Lung (tissue), 11 donors: ENCODE measurements at regions not wholly inside any gene's neighbourhood (a gene's known extent, or its start where the extent isn't known, plus 50 kb on each side); places are given as distances from the start of the nearest gene placed in this dataset.

ENCODE experiments used
- ATAC-seq: fragments of 200-7000 bp; cut with Tn5 transposase; one replicate; pipeline ENCODE4 v1.9.1; 2020; ENCODE audit warnings: moderate number of reproducible peaks; ENCODE audit not compliant: insufficient read depth, low FRiP score
- DNase-seq, 3 donors: peaks; one replicate each; pipeline ENCODE4 v3.0.0-alpha.2; 2013 to 2017
- H3K27ac ChIP-seq, 2 donors: one replicate each; pipeline ENCODE4 v1.5.1; 2013; ENCODE audit warnings: mild to moderate bottlenecking in 2 of 2, moderate library complexity in 2 of 2, control low read depth in 1 of 2, inconsistent platforms in 1 of 2, low read depth in 1 of 2, low read length in 1 of 2
- H3K27me3 ChIP-seq, 3 donors: one replicate each; pipeline ENCODE4 v1.5.1; 2013; ENCODE audit warnings: low read length in 2 of 3; ENCODE audit not compliant: control insufficient read depth in 3 of 3, insufficient read depth in 3 of 3
- H3K36me3 ChIP-seq, 4 donors: one replicate each; pipeline ENCODE4 v1.5.1; 2013; ENCODE audit warnings: low read length in 4 of 4, mild to moderate bottlenecking in 1 of 4, moderate library complexity in 1 of 4; ENCODE audit not compliant: control insufficient read depth in 4 of 4, insufficient read depth in 4 of 4
- H3K4me1 ChIP-seq, 5 donors: one replicate each; pipeline ENCODE4 v1.5.1; 2013; ENCODE audit warnings: low read length in 5 of 5, mild to moderate bottlenecking in 2 of 5, moderate library complexity in 1 of 5; ENCODE audit not compliant: control insufficient read depth in 5 of 5, insufficient read depth in 5 of 5
- H3K4me3 ChIP-seq: one replicate; pipeline ENCODE4 v1.5.1; 2013; ENCODE audit warnings: mild to moderate bottlenecking, control low read depth, moderate library complexity
- H3K9ac ChIP-seq, 2 donors: one replicate each; pipeline ENCODE4 v1.5.1; 2013; ENCODE audit warnings: low read length in 2 of 2, control low read depth in 1 of 2; ENCODE audit not compliant: insufficient read depth in 1 of 2
- H3K9me3 ChIP-seq, 4 donors: one replicate each; pipeline ENCODE4 v1.5.1; 2013; ENCODE audit warnings: low read length in 3 of 4, mild to moderate bottlenecking in 1 of 4, moderate library complexity in 1 of 4; ENCODE audit not compliant: control insufficient read depth in 4 of 4, insufficient read depth in 3 of 4
- WGBS, 2 donors: extraction: QIAGEN DNeasy Blood & Tissue Kit; methylation state at CpG; one replicate each; pipeline ENCODE4 v1.1.7; 2013; 5-methylcytosine and 5-hydroxymethylcytosine counted together
- TF ChIP-seq, protein P1 (sequence below): IDR thresholded peaks from 2 replicates; pipeline ENCODE4 v1.5.1; 2012; ENCODE audit warnings: mild to moderate bottlenecking; ENCODE audit errors: control extremely low read depth, extremely low read depth
- donor health status: control.
- donor health status: control.
- donor health status: Bipolar disorder and iron deficiency.
- donor health status: healthy.
- donor health status: DM: yes; HTN: yes; CAD: no.

GRCh38 chr18:22550861-22551260, 133.1 kb upstream of the CTAGE1 start:
- WGBS, 2 donors: 93 to 100% methylated on average over 1 of the region's 1 CpG
- Histone ChIP-seq H3K36me3 (no peaks in the 10 kb centered on the region), H3K4me1 (peaks cover 0 to 29% (median 6%) of the 10 kb centered on the region in 5 donors), H3K4me3 (no peak overlapping the region), H3K9ac (no peak overlapping the region), H3K9me3 (no peaks in the 10 kb centered on the region), H3K27me3 (no peaks in the 10 kb centered on the region), H3K27ac (no peak overlapping the region)
- ATAC-seq: no peak
- no peak for DNase-seq
- TF ChIP-seq, protein P1, sequence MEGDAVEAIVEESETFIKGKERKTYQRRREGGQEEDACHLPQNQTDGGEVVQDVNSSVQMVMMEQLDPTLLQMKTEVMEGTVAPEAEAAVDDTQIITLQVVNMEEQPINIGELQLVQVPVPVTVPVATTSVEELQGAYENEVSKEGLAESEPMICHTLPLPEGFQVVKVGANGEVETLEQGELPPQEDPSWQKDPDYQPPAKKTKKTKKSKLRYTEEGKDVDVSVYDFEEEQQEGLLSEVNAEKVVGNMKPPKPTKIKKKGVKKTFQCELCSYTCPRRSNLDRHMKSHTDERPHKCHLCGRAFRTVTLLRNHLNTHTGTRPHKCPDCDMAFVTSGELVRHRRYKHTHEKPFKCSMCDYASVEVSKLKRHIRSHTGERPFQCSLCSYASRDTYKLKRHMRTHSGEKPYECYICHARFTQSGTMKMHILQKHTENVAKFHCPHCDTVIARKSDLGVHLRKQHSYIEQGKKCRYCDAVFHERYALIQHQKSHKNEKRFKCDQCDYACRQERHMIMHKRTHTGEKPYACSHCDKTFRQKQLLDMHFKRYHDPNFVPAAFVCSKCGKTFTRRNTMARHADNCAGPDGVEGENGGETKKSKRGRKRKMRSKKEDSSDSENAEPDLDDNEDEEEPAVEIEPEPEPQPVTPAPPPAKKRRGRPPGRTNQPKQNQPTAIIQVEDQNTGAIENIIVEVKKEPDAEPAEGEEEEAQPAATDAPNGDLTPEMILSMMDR: no peak

GRCh38 chr18:22551536-22552151, 133.9 kb upstream of the CTAGE1 start:
- ATAC-seq: peak; percentile 67
- TF ChIP-seq, protein P1: no peak
- Histone ChIP-seq H3K9me3 (no peaks in the 10 kb centered on the region), H3K4me1 (peaks cover 1 to 28% (median 7%) of the 10 kb centered on the region in 5 donors), H3K27me3 (no peaks in the 10 kb centered on the region), H3K4me3 (no peak overlapping the region), H3K9ac (no peak overlapping the region), H3K36me3 (no peaks in the 10 kb centered on the region), H3K27ac (no peak overlapping the region)
- 71 to 85% methylated on average over 5 of the region's 5 CpGs for WGBS, 2 donors
- DNase-seq: no peak

GRCh38 chr18:22552254-22552653, 134.5 kb upstream of the CTAGE1 start:
- no peak overlapping the region for H3K27ac ChIP-seq
- 50 to 60% methylated on average over 3 of the region's 3 CpGs for whole genome bisulfite sequencing, 2 donors
- H3K9me3 ChIP-seq: no peaks in the 10 kb centered on the region
- DNase-seq (no peak), ATAC-seq (no peak)
- H3K27me3 ChIP-seq: no peaks in the 10 kb centered on the region
- TF ChIP-seq, protein P1: no peak
- peaks cover 2 to 28% (median 12%) of the 10 kb centered on the region in 5 donors for H3K4me1 ChIP-seq
- H3K4me3 ChIP-seq: no peak overlapping the region
- H3K9ac ChIP-seq: no peak overlapping the region
- H3K36me3 ChIP-seq: no peaks in the 10 kb centered on the region
